ENCODE measurements at regions not wholly inside any gene's neighbourhood (a gene's known extent, or its start where the extent isn't known, plus 50 kb on each side); places are given as distances from the start of the nearest gene placed in this dataset.

DNA sequence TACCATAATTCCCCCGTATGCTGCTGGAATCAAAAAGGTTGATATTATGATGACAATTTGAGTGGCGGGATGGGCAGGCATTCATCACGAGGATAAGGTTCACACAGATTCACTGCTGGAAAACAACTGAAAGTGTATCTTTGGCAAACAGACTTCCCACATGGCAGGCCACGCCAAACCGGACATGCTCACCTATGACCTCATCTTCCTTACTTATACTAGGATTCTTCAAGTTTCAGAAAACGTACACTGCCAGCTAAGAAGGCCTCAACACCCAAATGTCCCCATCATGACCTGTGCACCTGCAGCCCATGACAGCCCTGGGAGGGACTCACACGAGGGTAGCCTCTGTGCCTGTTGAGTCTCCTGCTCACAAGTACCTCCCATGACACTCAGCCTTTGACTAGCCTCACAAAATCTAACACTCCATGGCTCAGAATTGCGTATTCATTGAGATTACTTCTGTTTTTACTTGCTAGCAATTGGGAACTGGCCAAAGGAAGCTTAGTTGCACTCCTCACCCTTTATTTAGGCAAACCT lies 259.0 kb upstream of the GHITM start:
- Histone ChIP-seq H3K27me3 (ENCODE audit: insufficient read depth, low read depth) (peaks cover 6% of the 10 kb centered on the region; the same call in 1 of the 2 replicates), H3K4me3 (no peak overlapping the region), H3K9me2 (ENCODE audit: insufficient read depth) (no peaks in the 10 kb centered on the region), H3K4me1 (replicated peaks; ENCODE audit: insufficient read depth) (no peaks in the 10 kb centered on the region), H4K20me1 (ENCODE audit: insufficient read depth) (no peaks in the 10 kb centered on the region), H3K9me3 (ENCODE audit: insufficient read depth, low read depth) (no peaks in the 10 kb centered on the region), H3K79me2 (ENCODE audit: low read depth) (no peaks in the 10 kb centered on the region), H3K27ac (no peak overlapping the region), H3F3A (ENCODE audit: insufficient read depth, low read depth) (no peaks in the 10 kb centered on the region), H3K4me2 (no peak overlapping the region), H3K36me3 (ENCODE audit: low read depth) (no peaks in the 10 kb centered on the region), H2AFZ (no peak overlapping the region)
- ChIA-PET POLR2A (ENCODE audit: unreplicated experiment) (no interaction called here), CTCF (no interaction called here)
- intact Hi-C loops (cut with micrococcal nuclease; ENCODE audit: unreplicated experiment) = no loop called here
- TF ChIP-seq EZH2 (IDR thresholded peaks at IDR 0.05; ENCODE audit: low read depth) = no peak
- TF ChIP-seq, protein P1, sequence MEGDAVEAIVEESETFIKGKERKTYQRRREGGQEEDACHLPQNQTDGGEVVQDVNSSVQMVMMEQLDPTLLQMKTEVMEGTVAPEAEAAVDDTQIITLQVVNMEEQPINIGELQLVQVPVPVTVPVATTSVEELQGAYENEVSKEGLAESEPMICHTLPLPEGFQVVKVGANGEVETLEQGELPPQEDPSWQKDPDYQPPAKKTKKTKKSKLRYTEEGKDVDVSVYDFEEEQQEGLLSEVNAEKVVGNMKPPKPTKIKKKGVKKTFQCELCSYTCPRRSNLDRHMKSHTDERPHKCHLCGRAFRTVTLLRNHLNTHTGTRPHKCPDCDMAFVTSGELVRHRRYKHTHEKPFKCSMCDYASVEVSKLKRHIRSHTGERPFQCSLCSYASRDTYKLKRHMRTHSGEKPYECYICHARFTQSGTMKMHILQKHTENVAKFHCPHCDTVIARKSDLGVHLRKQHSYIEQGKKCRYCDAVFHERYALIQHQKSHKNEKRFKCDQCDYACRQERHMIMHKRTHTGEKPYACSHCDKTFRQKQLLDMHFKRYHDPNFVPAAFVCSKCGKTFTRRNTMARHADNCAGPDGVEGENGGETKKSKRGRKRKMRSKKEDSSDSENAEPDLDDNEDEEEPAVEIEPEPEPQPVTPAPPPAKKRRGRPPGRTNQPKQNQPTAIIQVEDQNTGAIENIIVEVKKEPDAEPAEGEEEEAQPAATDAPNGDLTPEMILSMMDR (conservative IDR thresholded peaks at IDR 0.05) = no peak
- no TSS peak for BruUV-seq (replicated peaks)
- DNase-seq = no peak

DNA sequence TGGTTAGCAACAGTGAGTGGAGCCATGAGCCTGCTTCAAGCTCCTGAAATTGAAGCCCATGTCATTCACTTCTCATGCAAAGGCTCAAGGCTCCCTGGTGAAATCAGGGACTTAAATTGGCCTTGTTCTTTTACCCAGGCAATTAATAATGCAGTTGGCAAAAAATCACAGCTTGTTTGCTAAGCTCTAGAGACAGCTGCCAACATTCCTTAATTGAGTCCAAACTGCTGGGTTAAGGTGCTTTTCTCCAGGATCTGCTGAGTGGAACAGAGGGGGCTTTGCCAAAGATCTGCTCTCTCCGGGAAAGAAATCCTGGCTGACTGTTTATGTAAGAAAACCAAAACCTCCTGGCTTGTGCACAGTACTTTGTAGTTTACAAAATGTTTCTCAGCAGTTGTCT lies 257.6 kb upstream of the GHITM start:
- Histone ChIP-seq H3K27ac (no peak overlapping the region), H3K9me3 (ENCODE audit: insufficient read depth, low read depth) (no peaks in the 10 kb centered on the region), H3K27me3 (ENCODE audit: insufficient read depth, low read depth) (peaks cover 10% of the 10 kb centered on the region; the same call in 1 of the 2 replicates), H3K9me2 (ENCODE audit: insufficient read depth) (no peaks in the 10 kb centered on the region), H3K36me3 (ENCODE audit: low read depth) (no peaks in the 10 kb centered on the region), H3K4me3 (no peak overlapping the region), H3F3A (ENCODE audit: insufficient read depth, low read depth) (no peaks in the 10 kb centered on the region), H4K20me1 (ENCODE audit: insufficient read depth) (no peaks in the 10 kb centered on the region), H2AFZ (no peak overlapping the region), H3K4me1 (replicated peaks; ENCODE audit: insufficient read depth) (no peaks in the 10 kb centered on the region), H3K4me2 (no peak overlapping the region), H3K79me2 (ENCODE audit: low read depth) (no peaks in the 10 kb centered on the region)
- no peak for TF ChIP-seq EZH2 (IDR thresholded peaks at IDR 0.05; ENCODE audit: low read depth)
- TF ChIP-seq, protein P1 (conservative IDR thresholded peaks at IDR 0.05) = no peak
- CTCF ChIA-PET = no interaction called here
- no TSS peak for BruUV-seq (replicated peaks)
- intact Hi-C loops (cut with micrococcal nuclease; ENCODE audit: unreplicated experiment) = no loop called here
- POLR2A ChIA-PET (ENCODE audit: unreplicated experiment) = no interaction called here
- no peak for DNase-seq

DNA sequence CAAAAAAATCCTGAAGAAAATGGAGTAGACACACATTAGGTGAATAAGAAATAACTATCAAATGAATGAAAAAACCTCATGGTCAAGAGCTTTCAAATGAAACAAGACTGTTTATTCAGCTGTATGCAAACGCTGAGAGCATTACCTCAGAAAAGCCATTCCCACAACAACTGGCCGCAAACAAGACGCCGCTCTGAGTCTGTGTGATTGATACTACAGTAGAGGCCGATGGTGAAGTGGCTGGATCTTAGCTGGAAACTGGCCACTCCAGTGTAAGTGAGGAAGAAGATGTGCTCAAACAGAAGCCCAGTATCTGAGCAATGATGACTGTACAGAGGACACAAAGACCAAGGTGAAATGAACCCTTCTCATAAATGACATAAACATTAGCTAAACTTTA lies 252.4 kb upstream of the GHITM start:
- no peak overlapping the region for H2AFZ ChIP-seq
- BruUV-seq (replicated peaks) = no TSS peak

More for the DNA sequence above, 252.4 kb upstream of the GHITM start:
- ChIA-PET CTCF (no interaction called here), POLR2A (ENCODE audit: unreplicated experiment) (no interaction called here)
- TF ChIP-seq EZH2 (IDR thresholded peaks at IDR 0.05; ENCODE audit: low read depth) = no peak
- TF ChIP-seq, protein P1 (conservative IDR thresholded peaks at IDR 0.05) = no peak
- Histone ChIP-seq H4K20me1 (ENCODE audit: insufficient read depth) (no peaks in the 10 kb centered on the region), H3K4me1 (replicated peaks; ENCODE audit: insufficient read depth) (no peaks in the 10 kb centered on the region), H3K4me3 (no peak overlapping the region), H3K9me3 (ENCODE audit: insufficient read depth, low read depth) (no peaks in the 10 kb centered on the region), H3F3A (ENCODE audit: insufficient read depth, low read depth) (no peaks in the 10 kb centered on the region), H3K27me3 (ENCODE audit: insufficient read depth, low read depth) (peaks cover 6% of the 10 kb centered on the region; the same call in 1 of the 2 replicates), H3K79me2 (ENCODE audit: low read depth) (no peaks in the 10 kb centered on the region), H3K9me2 (ENCODE audit: insufficient read depth) (no peaks in the 10 kb centered on the region), H3K4me2 (no peak overlapping the region), H3K36me3 (ENCODE audit: low read depth) (no peaks in the 10 kb centered on the region), H3K27ac (no peak overlapping the region)
- intact Hi-C loops (cut with micrococcal nuclease; ENCODE audit: unreplicated experiment) = no loop called here
- no peak for DNase-seq
